IMR-90 (cell line): ENCODE measurements at regions not wholly inside any gene's neighbourhood (a gene's known extent, or its start where the extent isn't known, plus 50 kb on each side); places are given as distances from the start of the nearest gene placed in this dataset.

ENCODE experiments used
- ATAC-seq: fragments of 200-7000 bp; cut with Tn5 transposase; 2 replicates; pipeline ENCODE4 v1.9.1; 2020; ENCODE audit warnings: low read depth, mild to moderate bottlenecking, moderate library complexity
- BruUV-seq: library from RNA; stranded (reverse); fragments of 400-500 nt; replicated peaks from 2 replicates; lab custom pipeline; 2021; lab: Mats Ljungman, UMichigan
- CTCF ChIA-PET: fragments of 300-600 bp; formaldehyde crosslinking; extraction: SDS; loops from one replicate; lab custom pipeline; 2021; ENCODE audit warnings: antibody characterized with exemption; lab: Yijun Ruan, JAX
- POLR2A ChIA-PET: fragments of 300-600 bp; sonication (Branson Sonifier 250); formaldehyde crosslinking; loops from one replicate; lab custom pipeline; 2022; ENCODE audit warnings: antibody characterized with exemption; ENCODE audit not compliant: unreplicated experiment; lab: Charles Lee
- DNase-seq: peaks from one replicate; pipeline ENCODE4 v3.0.0; 2013
- H2AFZ ChIP-seq: replicated peaks from 2 replicates; pipeline ENCODE3; 2013; ENCODE audit warnings: low read length, mild to moderate bottlenecking; ENCODE audit not compliant: poor library complexity
- H2AK5ac ChIP-seq: 2 replicates; pipeline ENCODE4 v1.6.1; 2013; ENCODE audit warnings: low read depth, low read length, inconsistent platforms
- H2AK9ac ChIP-seq: replicated peaks from 2 replicates; pipeline ENCODE3; 2013; ENCODE audit warnings: mild to moderate bottlenecking, low read depth, low read length, moderate library complexity; ENCODE audit not compliant: poor library complexity
- H2BK120ac ChIP-seq: 2 replicates; pipeline ENCODE4 v1.6.1; 2013; ENCODE audit warnings: low read depth, low read length, inconsistent platforms
- H2BK15ac ChIP-seq: 3 replicates; pipeline ENCODE4 v1.6.1; 2013; ENCODE audit warnings: low read depth, low read length, inconsistent platforms
- H2BK20ac ChIP-seq: 2 replicates; pipeline ENCODE4 v1.6.1; 2013; ENCODE audit warnings: low read depth, mild to moderate bottlenecking, inconsistent platforms, low read length, moderate library complexity
- H2BK5ac ChIP-seq: 2 replicates; pipeline ENCODE4 v1.6.1; 2013; ENCODE audit warnings: mild to moderate bottlenecking, low read depth, low read length, inconsistent platforms; ENCODE audit not compliant: poor library complexity, severe bottlenecking
- H3K14ac ChIP-seq: replicated peaks from 2 replicates; pipeline ENCODE4 v1.6.1; 2013; ENCODE audit warnings: low read depth, low read length, inconsistent platforms
- H3K18ac ChIP-seq: 2 replicates; pipeline ENCODE4 v1.6.1; 2013; ENCODE audit warnings: low read depth, low read length, control low read depth
- H3K23ac ChIP-seq: 2 replicates; pipeline ENCODE4 v1.6.1; 2013; ENCODE audit warnings: low read depth, low read length, inconsistent platforms
- H3K27ac ChIP-seq: 2 replicates; pipeline ENCODE4 v1.5.1; 2013; ENCODE audit warnings: mild to moderate bottlenecking, control low read depth, low read length; ENCODE audit not compliant: insufficient read depth
- H3K27me3 ChIP-seq: 2 replicates; pipeline ENCODE4 v1.6.1; 2013; ENCODE audit warnings: low read length; ENCODE audit not compliant: control insufficient read depth, insufficient read depth
- H3K36me3 ChIP-seq: 2 replicates; pipeline ENCODE4 v1.6.1; 2013; ENCODE audit warnings: low read length, mixed read lengths; ENCODE audit not compliant: control insufficient read depth, insufficient read depth
- H3K4ac ChIP-seq: 2 replicates; pipeline ENCODE4 v1.6.1; 2013; ENCODE audit warnings: low read depth, low read length, inconsistent platforms
- H3K4me1 ChIP-seq: 2 replicates; pipeline ENCODE4 v1.6.1; 2013; ENCODE audit warnings: low read length, mixed read lengths; ENCODE audit not compliant: control insufficient read depth, insufficient read depth
- H3K4me2 ChIP-seq: 2 replicates; pipeline ENCODE4 v1.6.1; 2013; ENCODE audit warnings: low read depth, mild to moderate bottlenecking, control low read depth, low read length, moderate library complexity
- H3K4me3 ChIP-seq: 2 replicates; pipeline ENCODE4 v1.5.1; 2013; ENCODE audit warnings: low read depth, mild to moderate bottlenecking, control low read depth, low read length, moderate library complexity; ENCODE audit not compliant: insufficient read depth
- H3K56ac ChIP-seq: 2 replicates; pipeline ENCODE4 v1.6.1; 2013; ENCODE audit warnings: low read length, inconsistent platforms; ENCODE audit not compliant: insufficient read depth; ENCODE audit errors: extremely low read depth
- H3K79me1 ChIP-seq, 2 experiments: 2 replicates each; pipeline ENCODE4 v1.6.1; 2013; ENCODE audit warnings: low read length in 2 of 2, inconsistent platforms in 1 of 2, low read depth in 1 of 2
- H3K9ac ChIP-seq: 2 replicates; pipeline ENCODE4 v1.6.1; 2013; ENCODE audit warnings: low read depth, low read length, control low read depth
- H3K9me1 ChIP-seq: 2 replicates; pipeline ENCODE4 v1.6.1; 2013; ENCODE audit warnings: low read length, inconsistent platforms; ENCODE audit not compliant: insufficient read depth
- H3K9me3 ChIP-seq: 2 replicates; pipeline ENCODE4 v1.6.1; 2013; ENCODE audit warnings: low read length; ENCODE audit not compliant: control insufficient read depth, insufficient read depth
- H4K20me1 ChIP-seq: 2 replicates; pipeline ENCODE4 v1.6.1; 2013; ENCODE audit warnings: low read length, inconsistent platforms; ENCODE audit not compliant: insufficient read depth
- H4K5ac ChIP-seq: 2 replicates; pipeline ENCODE4 v1.6.1; 2013; ENCODE audit warnings: mild to moderate bottlenecking, low read depth, low read length, control low read depth
- H4K8ac ChIP-seq, 2 experiments: 2 replicates each; pipeline ENCODE4 v1.6.1; 2013; ENCODE audit warnings: low read depth in 2 of 2, low read length in 2 of 2, control low read depth in 1 of 2, inconsistent platforms in 1 of 2
- H4K91ac ChIP-seq: 2 replicates; pipeline ENCODE4 v1.6.1; 2013; ENCODE audit warnings: low read depth, low read length, inconsistent platforms; ENCODE audit not compliant: insufficient read depth
- CEBPB ChIP-seq: IDR thresholded peaks from 2 replicates; pipeline ENCODE4 v1.6.1; 2012; ENCODE audit warnings: low read depth, low read length, improper control_type of control experiment
- CHD1 ChIP-seq: IDR thresholded peaks from 2 replicates; pipeline ENCODE4 v1.6.1; 2012; ENCODE audit warnings: low read depth, low read length, improper control_type of control experiment
- MAFK ChIP-seq: IDR thresholded peaks from 2 replicates; pipeline ENCODE4 v1.6.1; 2012; ENCODE audit warnings: low read depth, low read length, improper control_type of control experiment
- POLR2A ChIP-seq: IDR thresholded peaks from 2 replicates; pipeline ENCODE4 v1.6.1; 2012; ENCODE audit warnings: mild to moderate bottlenecking, low read depth, low read length
- RCOR1 ChIP-seq: IDR thresholded peaks from 2 replicates; pipeline ENCODE4 v1.6.1; 2012; ENCODE audit warnings: mild to moderate bottlenecking, low read length, improper control_type of control experiment; ENCODE audit not compliant: insufficient replicate concordance
- SMC3 ChIP-seq: fragments of 150-350 bp; IDR thresholded peaks from 2 replicates; pipeline ENCODE4 v1.6.1; 2016; ENCODE audit warnings: low read depth, mild to moderate bottlenecking, antibody characterized with exemption, low read length, moderate library complexity
- WGBS, 2 experiments: methylation state at CpG; one replicate each; pipeline versions ENCODE4 v1.1.5 to v1.1.7; 2013; ENCODE audit warnings: missing lambda C conversion rate in 2 of 2; ENCODE audit not compliant: insufficient read length in 1 of 2; ENCODE audit errors: extremely low coverage in 2 of 2; 5-methylcytosine and 5-hydroxymethylcytosine counted together
- dilution Hi-C: fragments of 300-500 bp; cut with HindIII; formaldehyde crosslinking; loops from one replicate; pipeline ENCODE4 v1.14.3; 2018; ENCODE audit warnings: low sequenced_read_pairs; ENCODE audit not compliant: unreplicated experiment
- in situ Hi-C: fragments of 300-500 bp; cut with MboI; formaldehyde crosslinking; loops from 3 replicates; pipeline ENCODE4 v1.14.3; 2019; ENCODE audit warnings: low sequenced_read_pairs, inconsistent platforms, mixed read lengths
- intact Hi-C: fragments of 100-400 bp; cut with micrococcal nuclease; formaldehyde crosslinking; loops from 2 replicates; pipeline ENCODE4 v1.10.0; 2022
- TF ChIP-seq, protein P1 (sequence below): conservative IDR thresholded peaks from 2 replicates; pipeline ENCODE4 v1.5.1; 2012; ENCODE audit warnings: mild to moderate bottlenecking, low read depth, low read length, improper control_type of control experiment

- H3K4me2 ChIP-seq: no peak overlapping the region
- H2BK15ac ChIP-seq: no peak overlapping the region
- WGBS, 2 experiments: no CpG with 5 or more reads among the region's 1 CpG
- H3K27ac ChIP-seq: no peak overlapping the region
- dilution Hi-C loops: no loop called here
- no peak overlapping the region for H2AK9ac ChIP-seq
- H2AK5ac ChIP-seq: no peak overlapping the region
- no peak overlapping the region for H3K56ac ChIP-seq
- peaks cover 12% of the 10 kb centered on the region for H3K9me3 ChIP-seq
- intact Hi-C loops: no loop called here
- in situ Hi-C loops: no loop called here
- H3K9me1 ChIP-seq: no peaks in the 10 kb centered on the region
- no peak overlapping the region for H3K4ac ChIP-seq
- H3K23ac ChIP-seq: no peak overlapping the region
- H2AFZ ChIP-seq: no peak overlapping the region
- no peak overlapping the region for H3K18ac ChIP-seq
- no peaks in the 10 kb centered on the region for H3K79me1 ChIP-seq
- peaks cover 43% of the 10 kb centered on the region for H3K27me3 ChIP-seq
- no peak overlapping the region for H2BK120ac ChIP-seq
- no peak overlapping the region for H3K9ac ChIP-seq
- DNase-seq (no peak), ATAC-seq (no peak)
- H4K5ac ChIP-seq: no peak overlapping the region
- H4K20me1 ChIP-seq: no peaks in the 10 kb centered on the region
- no peak overlapping the region for H2BK5ac ChIP-seq
- no peak for TF ChIP-seq CHD1
- TF ChIP-seq POLR2A: no peak
- TF ChIP-seq, protein P1, sequence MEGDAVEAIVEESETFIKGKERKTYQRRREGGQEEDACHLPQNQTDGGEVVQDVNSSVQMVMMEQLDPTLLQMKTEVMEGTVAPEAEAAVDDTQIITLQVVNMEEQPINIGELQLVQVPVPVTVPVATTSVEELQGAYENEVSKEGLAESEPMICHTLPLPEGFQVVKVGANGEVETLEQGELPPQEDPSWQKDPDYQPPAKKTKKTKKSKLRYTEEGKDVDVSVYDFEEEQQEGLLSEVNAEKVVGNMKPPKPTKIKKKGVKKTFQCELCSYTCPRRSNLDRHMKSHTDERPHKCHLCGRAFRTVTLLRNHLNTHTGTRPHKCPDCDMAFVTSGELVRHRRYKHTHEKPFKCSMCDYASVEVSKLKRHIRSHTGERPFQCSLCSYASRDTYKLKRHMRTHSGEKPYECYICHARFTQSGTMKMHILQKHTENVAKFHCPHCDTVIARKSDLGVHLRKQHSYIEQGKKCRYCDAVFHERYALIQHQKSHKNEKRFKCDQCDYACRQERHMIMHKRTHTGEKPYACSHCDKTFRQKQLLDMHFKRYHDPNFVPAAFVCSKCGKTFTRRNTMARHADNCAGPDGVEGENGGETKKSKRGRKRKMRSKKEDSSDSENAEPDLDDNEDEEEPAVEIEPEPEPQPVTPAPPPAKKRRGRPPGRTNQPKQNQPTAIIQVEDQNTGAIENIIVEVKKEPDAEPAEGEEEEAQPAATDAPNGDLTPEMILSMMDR: no peak
- TF ChIP-seq SMC3: no peak
- no peak for TF ChIP-seq RCOR1
- TF ChIP-seq MAFK: no peak
- no peak for TF ChIP-seq CEBPB
- POLR2A ChIA-PET: no interaction called here
- no peak overlapping the region for H2BK20ac ChIP-seq
- H4K91ac ChIP-seq: no peak overlapping the region
- BruUV-seq: no TSS peak
- no peak overlapping the region for H3K4me3 ChIP-seq
- H3K4me1 ChIP-seq: no peaks in the 10 kb centered on the region
- no peak overlapping the region for H4K8ac ChIP-seq
- H3K14ac ChIP-seq: no peak overlapping the region
- no peaks in the 10 kb centered on the region for H3K36me3 ChIP-seq
- CTCF ChIA-PET: no interaction called here
These were observed 426.7 kb downstream of the MIAT start for GRCh38 chr22:27084130-27084529.
